Astrocyte of the hippocampus (primary cell): ENCODE measurements at regions not wholly inside any gene's neighbourhood (a gene's known extent, or its start where the extent isn't known, plus 50 kb on each side); places are given as distances from the start of the nearest gene placed in this dataset.
A peak's percentile ranks its signal among the peaks of the same experiment; 100 is the strongest.
"Not testable (repeated sequence)": the region's sequence is repeated elsewhere in the genome, so short reads cannot be mapped to it uniquely, and the experiment has no call there.

ENCODE experiments used
- DNase-seq: peaks from one replicate; pipeline ENCODE4 v3.0.0; 2011; ENCODE audit warnings: low read depth, low spot score

DNA sequence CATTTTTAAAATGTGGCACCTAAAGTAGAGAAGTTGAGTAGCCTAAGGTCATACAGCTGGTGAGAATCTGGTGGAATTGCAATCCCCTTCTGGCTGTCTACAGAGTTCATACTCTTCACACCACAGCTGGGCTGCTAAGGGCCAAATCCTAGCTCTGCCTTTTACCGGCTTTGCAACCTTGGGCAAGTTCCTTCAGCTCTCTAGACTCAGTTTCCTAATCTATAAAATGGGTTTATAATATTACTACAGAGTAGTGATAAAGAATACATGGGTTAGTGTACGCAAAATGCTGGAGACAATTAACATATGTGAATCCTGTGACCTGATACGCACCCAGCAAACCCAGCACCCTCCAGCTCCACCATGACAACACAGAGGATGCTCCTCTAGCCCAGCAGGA lies 298.2 kb upstream of the MAF start:
- DNase-seq = no peak

- DNase-seq = peak; percentile 31
These were observed 297.1 kb upstream of the MAF start for GRCh38 chr16:79897453-79898146.

DNA sequence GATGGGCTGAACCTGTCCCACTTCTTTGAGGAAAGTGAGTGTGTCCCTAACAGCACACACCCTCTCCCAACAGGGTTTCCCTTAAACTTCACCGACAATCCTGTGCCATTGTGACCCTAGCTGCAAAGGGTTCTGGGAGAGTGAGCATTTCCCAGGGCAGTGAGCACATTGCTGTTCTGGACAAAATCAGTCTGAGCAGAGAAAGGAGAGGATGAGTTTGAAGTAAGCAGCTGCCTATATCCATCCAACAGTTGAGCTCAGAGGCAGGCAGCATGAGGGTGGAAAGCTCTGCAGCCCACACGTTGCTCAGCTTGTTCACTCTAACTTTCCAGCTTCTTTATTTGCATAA lies 296.5 kb upstream of the MAF start:
- DNase-seq = no peak

- no peak for DNase-seq
These were observed 295.3 kb upstream of the MAF start for GRCh38 chr16:79895917-79896203.

DNA sequence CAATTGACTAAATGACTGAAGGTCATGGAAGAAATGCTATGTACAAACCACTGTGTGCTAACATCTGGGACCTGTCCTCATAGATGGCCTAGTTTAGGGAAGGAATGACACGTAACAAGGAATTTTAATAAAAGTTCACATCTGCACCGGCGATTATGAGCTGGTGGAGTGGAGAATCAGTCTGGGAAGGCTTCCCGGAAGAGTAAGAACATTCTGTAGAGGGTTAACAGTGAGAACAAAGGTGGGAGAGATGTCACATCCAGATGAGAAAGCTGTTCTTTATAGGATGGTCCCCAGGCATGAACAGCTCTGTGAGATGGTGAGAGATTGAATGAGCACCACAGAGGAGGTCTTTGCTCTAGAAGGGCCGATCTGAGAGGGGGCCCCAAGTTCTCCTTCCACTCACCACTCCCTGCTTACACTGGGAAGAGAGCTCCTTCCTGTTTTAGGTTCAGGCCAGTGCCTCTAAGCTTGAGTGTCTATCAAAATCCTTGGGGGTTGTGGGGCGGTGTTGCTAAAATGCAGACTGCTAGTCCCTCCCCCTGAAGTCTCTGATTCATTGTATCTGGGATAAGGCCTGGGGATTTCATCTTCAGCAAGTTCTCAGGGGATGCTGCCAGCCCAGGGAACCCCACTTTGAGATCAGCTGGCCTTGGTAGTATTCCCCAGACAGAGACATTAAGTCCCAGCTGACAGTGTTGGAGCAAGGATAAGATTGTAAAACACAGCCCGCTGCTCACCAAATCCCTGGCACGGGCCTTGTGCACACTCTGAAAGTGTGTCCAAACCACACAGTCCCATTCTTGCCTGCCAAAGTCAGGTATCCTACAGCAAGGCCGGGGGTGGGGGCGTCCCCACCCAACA lies 294.7 kb upstream of the MAF start:
- DNase-seq = no peak

DNA sequence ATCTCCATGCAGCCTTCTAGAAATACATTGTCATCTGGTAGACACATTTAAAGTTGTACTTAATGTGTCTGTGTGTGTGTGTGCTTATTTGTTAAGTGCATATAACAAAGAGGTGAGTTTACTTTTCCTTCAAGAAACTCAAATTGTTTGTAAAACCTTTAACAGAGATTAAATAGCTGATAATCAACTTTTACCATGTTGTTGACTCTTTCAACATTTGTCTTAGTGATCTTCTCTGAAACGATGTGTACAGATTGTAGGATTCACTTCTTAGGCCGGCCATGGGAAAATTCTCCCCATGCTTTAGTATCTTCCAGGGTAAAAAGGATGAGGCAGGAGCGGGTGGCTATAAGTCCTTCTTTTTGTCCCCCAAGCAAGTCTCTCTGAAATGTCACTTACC lies 292.9 kb upstream of the MAF start:
- no peak for DNase-seq

DNA sequence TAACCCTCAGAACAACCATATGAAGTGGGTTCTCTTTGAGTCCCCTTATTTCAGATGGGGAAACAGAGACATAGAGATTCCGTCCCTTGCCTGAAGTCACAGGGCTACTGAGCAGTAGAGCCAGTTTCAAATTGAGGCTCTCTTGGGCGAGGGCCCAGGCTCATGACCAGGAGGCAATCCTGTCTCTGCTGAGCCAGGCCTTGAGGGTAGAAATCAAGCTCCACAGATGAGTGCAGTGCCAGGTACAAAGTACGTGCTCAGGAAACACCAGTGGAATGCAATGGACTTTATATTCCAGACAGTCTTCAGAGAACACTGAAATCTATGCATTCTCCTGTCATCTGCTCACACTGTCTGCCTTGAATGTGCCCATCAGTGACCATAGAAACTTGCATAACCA lies 291.7 kb upstream of the MAF start:
- DNase-seq = no peak

DNA sequence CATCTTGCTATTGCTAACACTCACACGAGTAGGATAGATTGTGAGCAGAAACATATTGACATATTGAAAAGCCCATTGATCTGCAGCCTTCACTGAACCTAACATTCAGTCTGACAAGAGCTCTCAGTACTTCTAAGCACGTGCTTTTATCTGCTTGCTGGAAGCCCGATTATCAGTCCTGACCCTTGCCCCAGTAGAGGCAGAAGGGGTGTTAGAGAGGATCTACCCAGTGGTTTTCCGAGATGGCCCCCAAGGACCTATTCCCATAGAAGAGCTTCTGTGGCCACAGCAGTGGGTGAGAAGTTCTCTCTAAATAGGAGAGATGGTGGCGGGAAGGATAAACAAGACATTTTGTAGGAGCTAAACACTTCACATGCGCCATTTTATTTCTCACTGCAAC lies 290.9 kb upstream of the MAF start:
- no peak for DNase-seq

DNA sequence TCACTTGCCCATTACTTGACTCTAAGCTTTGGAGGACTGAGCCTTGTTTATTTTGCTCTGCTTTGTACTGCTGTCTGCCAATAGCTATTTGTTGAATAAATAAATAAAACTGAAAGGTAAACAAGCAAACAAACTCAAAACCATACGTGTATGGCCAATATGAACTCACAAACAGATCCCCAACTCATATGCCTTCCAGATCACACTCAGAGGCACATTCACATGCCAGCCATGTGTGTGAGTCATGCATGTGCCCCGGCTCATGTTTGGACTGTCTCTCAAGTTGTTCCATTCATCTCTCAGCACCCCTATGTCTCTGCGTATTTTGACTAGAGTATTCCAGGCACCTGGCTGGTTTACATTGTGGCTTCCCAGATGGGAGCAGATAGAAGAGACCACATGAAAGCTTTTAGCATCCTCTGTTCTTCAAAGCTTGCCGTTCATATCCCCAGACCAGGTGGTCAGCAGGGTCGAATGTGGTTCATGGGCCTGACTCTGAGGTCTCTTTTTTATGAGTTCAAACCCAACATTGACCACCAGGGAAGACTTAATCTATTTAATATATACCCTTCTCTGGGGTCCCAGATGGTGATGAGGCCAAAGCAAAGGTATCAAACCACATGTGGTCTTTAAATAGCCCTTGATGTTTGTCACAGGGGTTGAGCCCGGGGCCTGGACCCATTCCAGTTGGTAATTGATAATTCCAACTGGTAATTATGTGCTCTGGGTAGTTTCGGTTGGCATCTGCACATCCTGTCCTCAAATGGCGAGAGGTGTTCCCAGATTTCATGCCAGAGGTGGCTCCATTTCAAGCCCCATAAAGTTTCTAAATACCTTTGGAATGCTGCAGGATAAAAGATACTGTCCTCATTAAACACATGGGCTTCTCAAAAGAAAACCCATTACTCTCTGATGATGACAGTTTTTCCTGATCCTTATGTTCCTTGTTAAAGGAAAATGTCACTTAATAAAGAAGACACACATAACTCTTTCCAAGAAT lies 287.3 kb upstream of the MAF start:
- no peak for DNase-seq

DNA sequence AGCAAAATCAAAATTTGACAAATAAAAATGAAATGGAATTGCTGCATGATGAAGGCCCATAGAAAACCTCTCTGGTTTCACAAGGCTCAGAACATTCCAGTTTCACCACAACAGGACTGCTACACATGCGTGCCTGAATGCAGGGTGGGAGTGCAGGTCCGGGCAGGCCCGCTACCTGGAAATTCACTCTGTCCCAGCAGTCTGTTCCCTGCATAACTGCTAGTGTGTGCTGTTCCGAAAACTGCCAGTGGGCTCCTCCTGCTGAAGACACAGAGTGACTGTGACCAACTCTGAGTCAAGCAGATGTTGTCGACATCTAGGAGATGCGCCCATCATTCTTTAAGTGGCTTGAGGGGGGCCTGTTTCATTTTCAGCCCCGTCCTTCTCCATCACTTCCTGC lies 284.8 kb upstream of the MAF start:
- no peak for DNase-seq

DNA sequence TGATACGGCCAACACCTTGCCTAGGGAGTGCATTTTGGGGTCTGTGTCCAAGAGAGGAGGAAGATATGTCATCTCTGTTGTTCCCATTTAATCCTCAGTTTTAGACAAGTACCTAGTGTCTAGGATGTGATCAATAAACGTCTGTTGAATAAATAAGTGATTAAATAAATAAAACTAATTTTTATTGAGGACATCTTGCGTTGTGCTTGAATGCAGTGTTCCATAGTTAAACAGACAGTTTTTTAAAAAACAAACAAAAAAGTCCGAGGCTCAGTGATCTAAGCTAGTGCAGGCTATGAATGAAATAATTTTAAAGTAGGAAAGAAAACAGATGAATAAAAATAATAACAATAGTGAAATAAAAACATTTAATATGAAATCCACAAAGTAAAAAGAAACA lies 283.0 kb upstream of the MAF start:
- DNase-seq = no peak

GRCh38 chr16:79882340-79883005 lies 281.9 kb upstream of the MAF start:
- DNase-seq = no peak

GRCh38 chr16:79881107-79881506 lies 280.6 kb upstream of the MAF start:
- not testable (repeated sequence) for DNase-seq

DNA sequence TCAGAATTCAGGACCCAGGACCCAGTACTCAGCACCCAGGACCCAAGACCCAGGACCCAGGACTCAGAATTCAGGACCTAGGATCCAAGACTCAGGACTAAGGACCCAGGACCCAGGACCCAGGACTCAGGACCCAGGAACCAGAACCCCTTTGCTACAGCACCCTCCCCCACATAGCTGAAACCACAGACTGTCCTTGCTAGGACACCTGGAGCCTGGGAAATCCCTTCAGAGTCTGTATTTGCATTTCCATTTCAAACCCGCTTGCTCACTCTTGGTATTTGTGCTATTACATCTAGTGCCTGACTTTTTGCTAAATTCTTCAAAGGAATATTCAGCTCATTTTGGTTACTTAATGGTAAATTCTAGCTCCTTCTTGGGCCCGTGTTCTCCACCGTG lies 275.8 kb upstream of the MAF start:
- DNase-seq = no peak

DNA sequence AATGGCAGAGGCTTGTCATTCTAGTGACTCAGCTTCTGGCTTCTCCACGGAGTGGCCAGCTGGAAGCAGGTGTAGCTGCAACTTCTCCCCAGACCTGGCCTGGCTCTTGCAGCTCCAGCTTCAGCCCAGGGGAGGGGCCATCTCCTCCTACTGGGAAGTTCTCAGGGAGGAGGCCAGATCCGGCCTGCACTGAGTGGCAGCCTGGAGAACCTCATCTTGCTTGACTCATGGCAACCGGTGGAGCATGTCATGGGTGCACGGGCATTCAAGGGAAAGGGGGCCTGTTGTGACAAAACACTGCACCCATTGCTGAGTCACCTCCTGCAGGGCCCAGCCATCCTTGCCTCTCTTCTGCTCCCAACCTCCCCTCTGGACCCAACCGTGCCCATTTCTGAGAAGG lies 273.9 kb upstream of the MAF start:
- no peak for DNase-seq

DNA sequence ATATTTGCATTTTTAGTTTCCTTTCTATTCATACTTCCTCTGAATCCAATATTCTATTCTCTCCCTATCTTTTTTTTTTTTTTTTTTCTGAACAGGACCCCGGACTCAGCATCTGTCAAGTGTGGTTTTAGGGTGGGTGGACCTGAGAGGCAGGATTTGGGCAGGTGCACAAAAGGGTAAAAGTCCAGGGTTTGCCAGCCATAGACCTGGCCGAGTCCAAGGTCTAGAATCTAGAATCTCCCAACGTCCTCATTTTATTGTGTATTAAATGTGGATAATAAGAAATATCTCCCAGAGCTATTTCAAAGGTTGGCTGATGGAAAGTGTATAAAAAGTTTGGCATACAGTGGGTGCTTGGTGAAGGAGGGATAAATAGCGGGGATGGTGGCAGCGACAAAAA lies 273.3 kb upstream of the MAF start:
- no peak for DNase-seq

GRCh38 chr16:79871906-79872305 lies 271.4 kb upstream of the MAF start:
- no peak for DNase-seq

GRCh38 chr16:79870016-79870886 lies 269.7 kb upstream of the MAF start:
- no peak for DNase-seq

GRCh38 chr16:79869304-79870015 lies 268.9 kb upstream of the MAF start:
- DNase-seq = no peak

- DNase-seq = no peak
These were observed 268.3 kb upstream of the MAF start for GRCh38 chr16:79868841-79869240.
